WTC11 (cell line): ENCODE measurements at regions not wholly inside any gene's neighbourhood (a gene's known extent, or its start where the extent isn't known, plus 50 kb on each side); places are given as distances from the start of the nearest gene placed in this dataset.

ENCODE experiments used
- AFF4 ChIP-seq: sonication (generic); formaldehyde crosslinking; IDR thresholded peaks from 2 replicates; pipeline ENCODE4 v1.8.1; 2023; ENCODE audit warnings: mild to moderate bottlenecking, missing genetic modification reagents, borderline replicate concordance
- CBFB ChIP-seq: sonication (generic); formaldehyde crosslinking; IDR thresholded peaks from 2 replicates; pipeline ENCODE4 v1.8.1; 2022; ENCODE audit warnings: mild to moderate bottlenecking, low read depth, missing genetic modification reagents
- E2F4 ChIP-seq: sonication (generic); formaldehyde crosslinking; IDR thresholded peaks from 2 replicates; pipeline ENCODE4 v1.8.1; 2022; ENCODE audit warnings: low read depth, mild to moderate bottlenecking, moderate library complexity, missing genetic modification reagents, borderline replicate concordance
- IRF1 ChIP-seq: sonication (generic); formaldehyde crosslinking; IDR thresholded peaks from 2 replicates; pipeline ENCODE4 v1.8.0; 2023; ENCODE audit warnings: missing genetic modification reagents
- JAZF1 ChIP-seq: fragments of 250-450 bp; sonication (Bioruptor Pico); IDR thresholded peaks from 2 replicates; pipeline ENCODE4 v1.9.0; 2021; ENCODE audit warnings: moderate library complexity, mild to moderate bottlenecking, inconsistent platforms
- NR2C2 ChIP-seq: sonication (generic); formaldehyde crosslinking; IDR thresholded peaks from 2 replicates; pipeline ENCODE4 v1.8.0; 2022; ENCODE audit warnings: mild to moderate bottlenecking, missing genetic modification reagents
- NR3C1 ChIP-seq: sonication (generic); formaldehyde crosslinking; conservative IDR thresholded peaks from 2 replicates; pipeline ENCODE4 v1.8.1; 2023; ENCODE audit warnings: low read depth, mild to moderate bottlenecking, missing genetic modification reagents
- RELA ChIP-seq: sonication (generic); formaldehyde crosslinking; IDR thresholded peaks from 2 replicates; pipeline ENCODE4 v1.8.1; 2022; ENCODE audit warnings: missing genetic modification reagents, mild to moderate bottlenecking, borderline replicate concordance
- SMAD4 ChIP-seq: sonication (generic); formaldehyde crosslinking; IDR thresholded peaks from 2 replicates; pipeline ENCODE4 v1.8.0; 2022; ENCODE audit warnings: mild to moderate bottlenecking, missing genetic modification reagents
- STAT6 ChIP-seq: sonication (generic); formaldehyde crosslinking; conservative IDR thresholded peaks from 2 replicates; pipeline ENCODE4 v1.8.1; 2023; ENCODE audit warnings: mild to moderate bottlenecking, low read depth, missing genetic modification reagents, moderate library complexity
- ZBTB43 ChIP-seq: sonication (generic); formaldehyde crosslinking; IDR thresholded peaks from 2 replicates; pipeline ENCODE4 v1.8.1; 2023; ENCODE audit warnings: mild to moderate bottlenecking, missing genetic modification reagents
- ZNF138 ChIP-seq: sonication (generic); formaldehyde crosslinking; conservative IDR thresholded peaks from 2 replicates; pipeline ENCODE4 v1.8.1; 2022; ENCODE audit warnings: mild to moderate bottlenecking, moderate library complexity, missing genetic modification reagents
- TF ChIP-seq, protein P1 (sequence below): fragments of 200-600 bp; IDR thresholded peaks from 2 replicates; pipeline ENCODE4 v1.8.0; 2022; ENCODE audit warnings: antibody characterized with exemption
- TF ChIP-seq, protein P2 (sequence below): fragments of 250-450 bp; sonication (Bioruptor Pico); IDR thresholded peaks from 2 replicates; pipeline ENCODE4 v1.9.0; 2021; ENCODE audit warnings: mild to moderate bottlenecking

- TF ChIP-seq SMAD4 (CRISPR knock-in tag) (no peak), ZBTB43 (CRISPR knock-in tag) (no peak), JAZF1 (CRISPR knock-in tag) (no peak), ZNF138 (CRISPR knock-in tag) (no peak), NR3C1 (no peak), STAT6 (CRISPR knock-in tag) (no peak), RELA (CRISPR knock-in tag) (no peak), IRF1 (CRISPR knock-in tag) (no peak), AFF4 (CRISPR knock-in tag) (no peak), NR2C2 (CRISPR knock-in tag) (no peak), CBFB (CRISPR knock-in tag) (no peak), E2F4 (CRISPR knock-in tag) (no peak)
- TF ChIP-seq, protein P1, sequence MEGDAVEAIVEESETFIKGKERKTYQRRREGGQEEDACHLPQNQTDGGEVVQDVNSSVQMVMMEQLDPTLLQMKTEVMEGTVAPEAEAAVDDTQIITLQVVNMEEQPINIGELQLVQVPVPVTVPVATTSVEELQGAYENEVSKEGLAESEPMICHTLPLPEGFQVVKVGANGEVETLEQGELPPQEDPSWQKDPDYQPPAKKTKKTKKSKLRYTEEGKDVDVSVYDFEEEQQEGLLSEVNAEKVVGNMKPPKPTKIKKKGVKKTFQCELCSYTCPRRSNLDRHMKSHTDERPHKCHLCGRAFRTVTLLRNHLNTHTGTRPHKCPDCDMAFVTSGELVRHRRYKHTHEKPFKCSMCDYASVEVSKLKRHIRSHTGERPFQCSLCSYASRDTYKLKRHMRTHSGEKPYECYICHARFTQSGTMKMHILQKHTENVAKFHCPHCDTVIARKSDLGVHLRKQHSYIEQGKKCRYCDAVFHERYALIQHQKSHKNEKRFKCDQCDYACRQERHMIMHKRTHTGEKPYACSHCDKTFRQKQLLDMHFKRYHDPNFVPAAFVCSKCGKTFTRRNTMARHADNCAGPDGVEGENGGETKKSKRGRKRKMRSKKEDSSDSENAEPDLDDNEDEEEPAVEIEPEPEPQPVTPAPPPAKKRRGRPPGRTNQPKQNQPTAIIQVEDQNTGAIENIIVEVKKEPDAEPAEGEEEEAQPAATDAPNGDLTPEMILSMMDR = no peak
- TF ChIP-seq, protein P2, sequence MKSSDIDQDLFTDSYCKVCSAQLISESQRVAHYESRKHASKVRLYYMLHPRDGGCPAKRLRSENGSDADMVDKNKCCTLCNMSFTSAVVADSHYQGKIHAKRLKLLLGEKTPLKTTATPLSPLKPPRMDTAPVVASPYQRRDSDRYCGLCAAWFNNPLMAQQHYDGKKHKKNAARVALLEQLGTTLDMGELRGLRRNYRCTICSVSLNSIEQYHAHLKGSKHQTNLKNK (CRISPR knock-in tag) = no peak
Observed at GRCh38 chr16:77536809-77537208, 102.0 kb upstream of the ADAMTS18 start.
